D341Med (cell line): ENCODE measurements at regions not wholly inside any gene's neighbourhood (a gene's known extent, or its start where the extent isn't known, plus 50 kb on each side); places are given as distances from the start of the nearest gene placed in this dataset.

Source experiments
- DNase-seq: peaks from one replicate; pipeline ENCODE4 v3.0.0; 2012; ENCODE audit warnings: low spot score

GRCh38 chr14:50038398-50039119 lies 77.8 kb downstream of the VCPKMT start:
- DNase-seq, result no peak

- DNase-seq, result no peak
These were observed 77.3 kb downstream of the VCPKMT start for GRCh38 chr14:50039120-50039517.

GRCh38 chr14:50039734-50040400 lies 76.5 kb downstream of the VCPKMT start:
- DNase-seq, result no peak

GRCh38 chr14:50040401-50040775 lies 76.0 kb downstream of the VCPKMT start:
- no peak for DNase-seq

- DNase-seq, result no peak
These were observed 75.4 kb downstream of the VCPKMT start for GRCh38 chr14:50040895-50041465.

GRCh38 chr14:50041980-50042379 lies 74.4 kb downstream of the VCPKMT start:
- DNase-seq, result no peak

- no peak for DNase-seq
These were observed 72.2 kb downstream of the VCPKMT start for GRCh38 chr14:50044042-50044651.

GRCh38 chr14:50045039-50045711 lies 71.2 kb downstream of the VCPKMT start:
- no peak for DNase-seq

GRCh38 chr14:50045837-50046236 lies 70.5 kb downstream of the VCPKMT start:
- no peak for DNase-seq

GRCh38 chr14:50047274-50047676 lies 69.1 kb downstream of the VCPKMT start:
- DNase-seq, result no peak

- no peak for DNase-seq
These were observed 67.3 kb downstream of the VCPKMT start for GRCh38 chr14:50049093-50049492.

- no peak for DNase-seq
These were observed 66.4 kb downstream of the VCPKMT start for GRCh38 chr14:50049703-50050570.

- DNase-seq, result no peak
These were observed 65.3 kb downstream of the VCPKMT start for GRCh38 chr14:50051106-50051505.

- DNase-seq, result no peak
These were observed 64.7 kb downstream of the VCPKMT start for GRCh38 chr14:50051706-50052105.

- no peak for DNase-seq
These were observed 63.9 kb downstream of the VCPKMT start for GRCh38 chr14:50052517-50052916.

GRCh38 chr14:50053935-50054334 lies 62.4 kb downstream of the VCPKMT start:
- no peak for DNase-seq

- DNase-seq, result no peak
These were observed 60.7 kb downstream of the VCPKMT start for GRCh38 chr14:50055461-50056228.

GRCh38 chr14:50056435-50056834 lies 59.9 kb downstream of the VCPKMT start:
- DNase-seq, result no peak

- DNase-seq, result no peak
These were observed 59.0 kb downstream of the VCPKMT start for GRCh38 chr14:50057331-50057730.

GRCh38 chr14:50058113-50058512 lies 58.3 kb downstream of the VCPKMT start:
- DNase-seq, result no peak
